Pancreas (tissue), 10 donors: ENCODE measurements at regions not wholly inside any gene's neighbourhood (a gene's known extent, or its start where the extent isn't known, plus 50 kb on each side); places are given as distances from the start of the nearest gene placed in this dataset.

ENCODE experiments used
- ATAC-seq, 4 donors: fragments of 200-7000 bp; cut with Tn5 transposase; one replicate each; pipeline versions ENCODE4 v1.8.0 to v1.9.1; 2020; ENCODE audit warnings: mild to moderate bottlenecking in 4 of 4, moderate library complexity in 4 of 4
- DNase-seq, 6 donors: peaks; one replicate each; pipeline ENCODE4 v3.0.0-alpha.2; 2020
- FAIRE-seq: peaks from 2 replicates; lab custom pipeline; 2012; peaks lifted over from hg19 to GRCh38; lab: Jason Lieb, UNC
- H3K27ac ChIP-seq, 4 donors: fragments of 200-600 bp; sonication (generic); 1 replicate in 3 of 4; 2 replicates in 1 of 4; pipeline versions ENCODE4 v1.5.0 to v1.8.0; 2020
- H3K27me3 ChIP-seq, 4 donors: fragments of 200-600 bp; one replicate each; pipeline ENCODE4 v1.8.0; 2021
- H3K36me3 ChIP-seq, 3 donors: fragments of 200-600 bp; sonication (generic) in 1 of 3; one replicate each; pipeline versions ENCODE4 v1.5.0 to v1.8.0; 2020 to 2021
- H3K4me1 ChIP-seq, 3 donors: fragments of 200-600 bp; one replicate each; pipeline ENCODE4 v1.8.0; 2021
- H3K4me3 ChIP-seq, 4 donors: fragments of 200-600 bp; sonication (generic) in 2 of 4; one replicate each; pipeline versions ENCODE4 v1.5.0 to v1.8.0; 2020 to 2021
- H3K9me3 ChIP-seq, 4 donors: fragments of 200-600 bp; one replicate each; pipeline ENCODE4 v1.8.0; 2021
- WGBS, 2 donors: extraction: QIAGEN DNeasy Blood & Tissue Kit; methylation state at CpG; one replicate each; pipeline ENCODE4 v1.1.7; 2013; 5-methylcytosine and 5-hydroxymethylcytosine counted together
- intact Hi-C, 3 donors: fragments of 100-400 bp; cut with DNase I; formaldehyde crosslinking; loops; one replicate each; pipeline versions ENCODE4 v1.11.1 to v1.14.2; 2022
- TF ChIP-seq, protein P1 (sequence below), 4 donors: fragments of 200-600 bp; sonication (generic) in 3 of 4; IDR thresholded peaks; one replicate each; pipeline versions ENCODE4 v1.5.0 to v1.8.0; 2021; ENCODE audit warnings: antibody characterized with exemption in 4 of 4
- donor health status: healthy with polysubstance abuse.
- donor health status: DM: no; HTN: no; CAD: no; lungs with moderate emphysema.
- donor health status: DM: no; HTN: no; CAD: no.
- donor health status: control.
- donor health status: control.
- donor health status: Bipolar disorder and iron deficiency.
- donor health status: DM: yes; HTN: yes; CAD: no.
- donor health status: DM: no; HTN: no; CAD: no.
- donor health status: DM: no; HTN: no; CAD: no.
- donor health status: DM: yes; HTN: yes; CAD: no.

DNA sequence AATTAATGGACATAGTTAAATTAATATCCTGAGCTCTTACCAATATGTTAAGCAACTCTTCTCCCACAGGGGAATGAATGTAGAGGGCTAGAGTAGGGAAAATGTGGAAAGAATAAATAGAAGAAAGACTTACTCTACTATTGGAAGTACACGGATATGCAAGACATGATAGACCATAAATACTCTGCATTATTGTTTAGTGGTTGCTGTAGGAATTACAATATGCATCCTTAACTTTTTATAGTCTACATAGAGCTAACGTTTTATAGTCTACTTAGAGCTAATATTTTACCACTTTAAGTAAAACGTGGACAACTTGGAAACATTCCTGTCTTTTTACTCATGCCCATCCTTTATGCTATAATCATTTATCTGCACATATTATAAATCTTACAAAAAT, 163.8 kb upstream of the GALNT5 start:
- no peak for ATAC-seq
- intact Hi-C loops, result no loop called here
- no peak for DNase-seq
- WGBS, 2 donors, result 25 to 26% methylated on average over 3 of the region's 3 CpGs
- H3K36me3 ChIP-seq, result no peaks in the 10 kb centered on the region
- H3K27me3 ChIP-seq, result no peaks in the 10 kb centered on the region
- no peaks in the 10 kb centered on the region for H3K9me3 ChIP-seq
- no peak for FAIRE-seq
- no peak overlapping the region for H3K4me3 ChIP-seq
- H3K27ac ChIP-seq, result no peak overlapping the region
- TF ChIP-seq, protein P1, sequence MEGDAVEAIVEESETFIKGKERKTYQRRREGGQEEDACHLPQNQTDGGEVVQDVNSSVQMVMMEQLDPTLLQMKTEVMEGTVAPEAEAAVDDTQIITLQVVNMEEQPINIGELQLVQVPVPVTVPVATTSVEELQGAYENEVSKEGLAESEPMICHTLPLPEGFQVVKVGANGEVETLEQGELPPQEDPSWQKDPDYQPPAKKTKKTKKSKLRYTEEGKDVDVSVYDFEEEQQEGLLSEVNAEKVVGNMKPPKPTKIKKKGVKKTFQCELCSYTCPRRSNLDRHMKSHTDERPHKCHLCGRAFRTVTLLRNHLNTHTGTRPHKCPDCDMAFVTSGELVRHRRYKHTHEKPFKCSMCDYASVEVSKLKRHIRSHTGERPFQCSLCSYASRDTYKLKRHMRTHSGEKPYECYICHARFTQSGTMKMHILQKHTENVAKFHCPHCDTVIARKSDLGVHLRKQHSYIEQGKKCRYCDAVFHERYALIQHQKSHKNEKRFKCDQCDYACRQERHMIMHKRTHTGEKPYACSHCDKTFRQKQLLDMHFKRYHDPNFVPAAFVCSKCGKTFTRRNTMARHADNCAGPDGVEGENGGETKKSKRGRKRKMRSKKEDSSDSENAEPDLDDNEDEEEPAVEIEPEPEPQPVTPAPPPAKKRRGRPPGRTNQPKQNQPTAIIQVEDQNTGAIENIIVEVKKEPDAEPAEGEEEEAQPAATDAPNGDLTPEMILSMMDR (IDR thresholded peaks at IDR 0.05), result no peak
- no peaks in the 10 kb centered on the region for H3K4me1 ChIP-seq

- no peak for FAIRE-seq
Measured at GRCh38 chr2:157105372-157105771, 152.1 kb upstream of the GALNT5 start.

GRCh38 chr2:157106950-157107349, 150.6 kb upstream of the GALNT5 start:
- intact Hi-C loops, result no loop called here
- Histone ChIP-seq H3K27me3 (peaks cover 0 to 2% (median 0%) of the 10 kb centered on the region in 4 donors), H3K9me3 (no peaks in the 10 kb centered on the region), H3K4me3 (no peak overlapping the region), H3K27ac (no peak overlapping the region), H3K36me3 (no peaks in the 10 kb centered on the region), H3K4me1 (no peaks in the 10 kb centered on the region)
- WGBS, 2 donors, result 88% methylated on average over 1 of the region's 1 CpG
- ATAC-seq, result no peak
- DNase-seq, result no peak
- TF ChIP-seq, protein P1 (IDR thresholded peaks at IDR 0.05), result no peak
- FAIRE-seq, result no peak

More at GRCh38 chr2:157105372-157105771, 152.1 kb upstream of the GALNT5 start:
- no peak for DNase-seq
- no peaks in the 10 kb centered on the region for H3K4me1 ChIP-seq
- no peak overlapping the region for H3K27ac ChIP-seq
- 86 to 88% methylated on average over 1 of the region's 1 CpG for WGBS, 2 donors
- intact Hi-C loops, result no loop called here
- H3K36me3 ChIP-seq, result no peaks in the 10 kb centered on the region
- peaks cover 0 to 2% (median 0%) of the 10 kb centered on the region in 4 donors for H3K27me3 ChIP-seq
- H3K4me3 ChIP-seq, result no peak overlapping the region
- TF ChIP-seq, protein P1 (IDR thresholded peaks at IDR 0.05), result no peak
- no peak for ATAC-seq
- H3K9me3 ChIP-seq, result no peaks in the 10 kb centered on the region

DNA sequence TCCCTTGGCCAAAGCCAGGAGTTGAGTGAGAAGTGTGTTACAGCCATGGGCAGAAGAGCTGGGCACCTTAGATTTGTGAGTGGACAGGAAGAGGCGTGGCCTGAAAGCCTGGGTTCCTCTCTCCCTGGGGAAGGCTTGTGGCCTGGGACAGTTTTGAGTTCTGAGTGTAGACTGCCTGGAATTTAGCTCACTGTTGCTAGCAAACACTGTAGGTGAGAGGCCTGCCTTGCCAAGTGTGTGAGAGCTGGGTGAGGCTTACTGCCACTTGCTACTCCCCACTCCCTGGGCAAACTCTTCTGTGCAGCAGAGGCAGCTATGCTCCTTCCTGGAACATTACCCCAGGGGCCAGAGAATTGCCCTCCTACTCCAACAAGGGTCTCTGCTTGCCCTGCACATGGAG, 150.0 kb upstream of the GALNT5 start:
- no peaks in the 10 kb centered on the region for H3K4me1 ChIP-seq
- ATAC-seq, result no peak
- no peak overlapping the region for H3K27ac ChIP-seq
- intact Hi-C loops, result no loop called here
- DNase-seq, result no peak
- no peaks in the 10 kb centered on the region for H3K9me3 ChIP-seq
- no peak overlapping the region for H3K4me3 ChIP-seq
- H3K36me3 ChIP-seq, result no peaks in the 10 kb centered on the region
- H3K27me3 ChIP-seq, result peaks cover 0 to 2% (median 0%) of the 10 kb centered on the region in 4 donors
- TF ChIP-seq, protein P1 (IDR thresholded peaks at IDR 0.05), result no peak
- FAIRE-seq, result no peak
- 31 to 43% methylated on average over 1 of the region's 1 CpG for WGBS, 2 donors

- TF ChIP-seq, protein P1 (IDR thresholded peaks at IDR 0.05), result no peak
- FAIRE-seq (no peak), DNase-seq (no peak), ATAC-seq (no peak)
- no peak overlapping the region for H3K27ac ChIP-seq
- H3K4me3 ChIP-seq, result no peak overlapping the region
- H3K9me3 ChIP-seq, result no peaks in the 10 kb centered on the region
- peaks cover 0 to 2% (median 0%) of the 10 kb centered on the region in 4 donors for H3K27me3 ChIP-seq
- H3K4me1 ChIP-seq, result no peaks in the 10 kb centered on the region
- 37 to 39% methylated on average over 2 of the region's 2 CpGs for WGBS, 2 donors
- intact Hi-C loops, result no loop called here
- H3K36me3 ChIP-seq, result no peaks in the 10 kb centered on the region
Measured at GRCh38 chr2:157107877-157108276, 149.6 kb upstream of the GALNT5 start.
